ENCODE measurements at regions not wholly inside any gene's neighbourhood (a gene's known extent, or its start where the extent isn't known, plus 50 kb on each side); places are given as distances from the start of the nearest gene placed in this dataset.
A peak's percentile ranks its signal among the peaks of the same experiment; 100 is the strongest.

- no peak for DNase-seq (ENCODE audit: low read depth, low spot score)
Measured at GRCh38 chr9:87245271-87245670, 252.4 kb upstream of the DAPK1 start.

- no peak for DNase-seq (ENCODE audit: low read depth, low spot score)
Measured at GRCh38 chr9:87247097-87247496, 250.6 kb upstream of the DAPK1 start.

- no peak for DNase-seq (ENCODE audit: low read depth, low spot score)
Measured at GRCh38 chr9:87249029-87249428, 248.6 kb upstream of the DAPK1 start.

GRCh38 chr9:87250205-87250604, 247.5 kb upstream of the DAPK1 start:
- DNase-seq (ENCODE audit: low read depth, low spot score), result no peak

- no peak for DNase-seq (ENCODE audit: low read depth, low spot score)
Measured at GRCh38 chr9:87255431-87256155, 242.1 kb upstream of the DAPK1 start.

GRCh38 chr9:87256973-87257372, 240.7 kb upstream of the DAPK1 start:
- DNase-seq (ENCODE audit: low read depth, low spot score), result no peak

- no peak for DNase-seq (ENCODE audit: low read depth, low spot score)
Measured at GRCh38 chr9:87259543-87260518, 237.8 kb upstream of the DAPK1 start.

GRCh38 chr9:87263291-87263690, 234.4 kb upstream of the DAPK1 start:
- DNase-seq (ENCODE audit: low read depth, low spot score), result peak; percentile 67

- no peak for DNase-seq (ENCODE audit: low read depth, low spot score)
Measured at GRCh38 chr9:87266697-87267096, 231.0 kb upstream of the DAPK1 start.

- DNase-seq (ENCODE audit: low read depth, low spot score), result no peak
Measured at GRCh38 chr9:87267251-87268070, 230.2 kb upstream of the DAPK1 start.

- DNase-seq (ENCODE audit: low read depth, low spot score), result no peak
Measured at GRCh38 chr9:87269296-87270176, 228.1 kb upstream of the DAPK1 start.

- no peak for DNase-seq (ENCODE audit: low read depth, low spot score)
Measured at GRCh38 chr9:87270221-87270847, 227.3 kb upstream of the DAPK1 start.

- DNase-seq (ENCODE audit: low read depth, low spot score), result no peak
Measured at GRCh38 chr9:87270848-87271234, 226.8 kb upstream of the DAPK1 start.

GRCh38 chr9:87271696-87272477, 225.8 kb upstream of the DAPK1 start:
- no peak for DNase-seq (ENCODE audit: low read depth, low spot score)

- DNase-seq (ENCODE audit: low read depth, low spot score), result no peak
Measured at GRCh38 chr9:87275047-87275725, 222.5 kb upstream of the DAPK1 start.

GRCh38 chr9:87276327-87276841, 221.3 kb upstream of the DAPK1 start:
- DNase-seq (ENCODE audit: low read depth, low spot score), result no peak

- no peak for DNase-seq (ENCODE audit: low read depth, low spot score)
Measured at GRCh38 chr9:87276851-87277261, 220.8 kb upstream of the DAPK1 start.

GRCh38 chr9:87277346-87277745, 220.3 kb upstream of the DAPK1 start:
- DNase-seq (ENCODE audit: low read depth, low spot score), result no peak

Data from iPS DF 19.7 (cell line).